Endothelial cell of umbilical vein (primary cell): ENCODE measurements at regions not wholly inside any gene's neighbourhood (a gene's known extent, or its start where the extent isn't known, plus 50 kb on each side); places are given as distances from the start of the nearest gene placed in this dataset.

Experiments used
- BruUV-seq: library from RNA; stranded (reverse); fragments of 400-500 nt; replicated peaks from 2 replicates; lab custom pipeline; 2021; lab: Mats Ljungman, UMichigan
- CTCF ChIA-PET: fragments of 300-600, 350-600 bp; sonication (Branson Sonifier 250); formaldehyde crosslinking; loops from one replicate; lab custom pipeline; 2021; ENCODE audit warnings: antibody characterized with exemption, inconsistent platforms; lab: Charles Lee
- POLR2A ChIA-PET: fragments of 300-600, 350-600 bp; sonication (Branson Sonifier 250); formaldehyde crosslinking; loops from one replicate; lab custom pipeline; 2021; ENCODE audit warnings: antibody characterized with exemption, inconsistent platforms; lab: Charles Lee
- DNase-seq: peaks from one replicate; pipeline ENCODE4 v3.0.0-alpha.2; 2011; ENCODE audit warnings: low read depth, low spot score
- FAIRE-seq: peaks from 2 replicates; lab custom pipeline; 2011; peaks lifted over from hg19 to GRCh38; lab: Jason Lieb, UNC
- H2AFZ ChIP-seq: 2 replicates; pipeline ENCODE4 v1.6.0; 2012; ENCODE audit warnings: low read depth, low read length, control low read depth, inconsistent platforms
- H3K27ac ChIP-seq: 2 replicates; pipeline ENCODE4 v1.5.1; 2011; ENCODE audit warnings: low read depth, mild to moderate bottlenecking, control low read depth, low read length, moderate library complexity; ENCODE audit not compliant: insufficient read depth
- H3K27me3 ChIP-seq, 2 experiments: 2 replicates each; pipeline versions ENCODE4 v1.6.0 to v1.6.1; 2011; ENCODE audit warnings: low read length in 2 of 2, mixed read lengths in 1 of 2; ENCODE audit not compliant: control insufficient read depth in 2 of 2, insufficient read depth in 2 of 2
- H3K36me3 ChIP-seq, 2 experiments: 2 replicates in 1 of 2; 3 replicates in 1 of 2; pipeline ENCODE4 v1.5.1; 2011; ENCODE audit warnings: low read length in 2 of 2, mild to moderate bottlenecking in 1 of 2, moderate library complexity in 1 of 2; ENCODE audit not compliant: control insufficient read depth in 2 of 2, insufficient read depth in 2 of 2; ENCODE audit errors: extremely low read depth in 1 of 2
- H3K4me1 ChIP-seq: 3 replicates; pipeline ENCODE4 v1.5.1; 2011; ENCODE audit warnings: mild to moderate bottlenecking, low read length; ENCODE audit not compliant: control insufficient read depth, insufficient read depth; ENCODE audit errors: extremely low read depth
- H3K4me2 ChIP-seq: 2 replicates; pipeline ENCODE4 v1.6.1; 2011; ENCODE audit warnings: low read length, control low read depth, mixed read lengths; ENCODE audit not compliant: insufficient read depth
- H3K4me3 ChIP-seq, 3 experiments: fragments of 200-600 bp in 1 of 3; sonication (generic), shearing (Covaris generic) in 1 of 3; replicated peaks in 1 of 3; 2 replicates each; pipeline ENCODE4 v1.5.1; 2011 to 2016; ENCODE audit warnings: control low read depth in 3 of 3, low read length in 3 of 3, mild to moderate bottlenecking in 2 of 3, inconsistent platforms in 1 of 3, low read depth in 1 of 3, moderate library complexity in 1 of 3; ENCODE audit not compliant: insufficient read depth in 1 of 3
- H3K79me2 ChIP-seq: 2 replicates; pipeline ENCODE4 v1.6.0; 2012; ENCODE audit warnings: low read length, inconsistent platforms; ENCODE audit not compliant: control insufficient read depth, insufficient read depth
- H3K9ac ChIP-seq: replicated peaks from 2 replicates; pipeline ENCODE3; 2011; ENCODE audit warnings: low read length, control low read depth; ENCODE audit not compliant: insufficient read depth; ENCODE audit errors: extremely low read depth
- H3K9me1 ChIP-seq: replicated peaks from 3 replicates; pipeline ENCODE4 v1.6.0; 2011; ENCODE audit warnings: mild to moderate bottlenecking, low read length; ENCODE audit not compliant: control insufficient read depth, insufficient read depth; ENCODE audit errors: extremely low read depth
- H3K9me3 ChIP-seq: replicated peaks from 2 replicates; pipeline ENCODE4 v1.5.1; 2012; ENCODE audit warnings: low read length, inconsistent platforms; ENCODE audit not compliant: control insufficient read depth, insufficient read depth
- H4K20me1 ChIP-seq: replicated peaks from 2 replicates; pipeline ENCODE3; 2011; ENCODE audit warnings: mild to moderate bottlenecking, low read length; ENCODE audit not compliant: control insufficient read depth, insufficient read depth; ENCODE audit errors: extremely low read depth
- CTCF ChIP-seq, 2 donors: IDR thresholded peaks; 1 replicate in 1 of 2; 2 replicates in 1 of 2; pipeline ENCODE4 v1.5.1; 2011; ENCODE audit warnings: low read length in 2 of 2, mild to moderate bottlenecking in 2 of 2, moderate library complexity in 2 of 2, control low read depth in 1 of 2, inconsistent platforms in 1 of 2, low read depth in 1 of 2; ENCODE audit not compliant: insufficient read depth in 1 of 2; ENCODE audit errors: extremely low read depth in 1 of 2
- EZH2 ChIP-seq: IDR thresholded peaks from 2 replicates; pipeline ENCODE4 v1.6.1; 2012; ENCODE audit warnings: borderline replicate concordance, low read depth, mild to moderate bottlenecking, moderate library complexity, low read length, inconsistent platforms; ENCODE audit not compliant: severe bottlenecking
- FOS ChIP-seq: IDR thresholded peaks from 2 replicates; pipeline ENCODE4 v1.6.1; 2011; ENCODE audit warnings: mild to moderate bottlenecking, low read length, moderate library complexity, borderline replicate concordance; ENCODE audit not compliant: insufficient read depth
- GATA2 ChIP-seq: IDR thresholded peaks from 2 replicates; pipeline ENCODE4 v1.7.0; 2011; ENCODE audit warnings: low read depth, mild to moderate bottlenecking, moderate library complexity, mixed read lengths, low read length; ENCODE audit not compliant: insufficient read length, insufficient read depth
- JUN ChIP-seq: IDR thresholded peaks from 2 replicates; pipeline ENCODE4 v1.6.1; 2011; ENCODE audit warnings: borderline replicate concordance, low read depth; ENCODE audit not compliant: insufficient read length, insufficient read depth
- MAX ChIP-seq: IDR thresholded peaks from 2 replicates; pipeline ENCODE4 v1.6.1; 2011; ENCODE audit not compliant: insufficient read depth, insufficient read length
- MYC ChIP-seq: IDR thresholded peaks from one replicate; pipeline ENCODE4 v1.6.1; 2011; ENCODE audit warnings: mild to moderate bottlenecking, low read depth, low read length
- POLR2A ChIP-seq: IDR thresholded peaks from 2 replicates; pipeline ENCODE4 v1.6.1; 2012; ENCODE audit warnings: low read depth, mild to moderate bottlenecking, control low read depth, low read length
- POLR2AphosphoS5 ChIP-seq: IDR thresholded peaks from 2 replicates; pipeline ENCODE4 v1.6.1; 2012; ENCODE audit warnings: low read depth, mild to moderate bottlenecking, control low read depth, low read length, moderate library complexity; ENCODE audit not compliant: insufficient read depth
- dilution Hi-C: fragments of 300-500 bp; cut with MboI; formaldehyde crosslinking; loops from one replicate; pipeline ENCODE4 v1.15.0; 2019; ENCODE audit warnings: low sequenced_read_pairs; ENCODE audit not compliant: extremely low pct_ligation_motif_present
- intact Hi-C: fragments of 100-400 bp; cut with micrococcal nuclease; formaldehyde crosslinking; loops from one replicate; pipeline ENCODE4 v1.10.0; 2022

GRCh38 chr5:54696346-54696745 is 178.8 kb downstream of the SNX18 start:
- H3K9me1 ChIP-seq = no peaks in the 10 kb centered on the region
- ChIA-PET CTCF (no interaction called here), POLR2A (interaction anchor here (1.0 kb wide), 1 partner anchor 117 kb away, joined by 3 read pairs; no protein-coding TSS in a partner anchor)
- FAIRE-seq (no peak), DNase-seq (no peak)
- H2AFZ ChIP-seq = no peak overlapping the region
- H3K27me3 ChIP-seq = no peaks in the 10 kb centered on the region
- no peak overlapping the region for H3K4me2 ChIP-seq
- no peaks in the 10 kb centered on the region for H4K20me1 ChIP-seq
- H3K36me3 ChIP-seq = no peaks in the 10 kb centered on the region
- H3K9me3 ChIP-seq = no peaks in the 10 kb centered on the region
- no peak overlapping the region for H3K9ac ChIP-seq
- no peak overlapping the region for H3K4me3 ChIP-seq
- H3K27ac ChIP-seq = no peak overlapping the region
- dilution Hi-C loops = no loop called here
- no TSS peak for BruUV-seq
- TF ChIP-seq EZH2 (no peak), GATA2 (no peak), MYC (no peak), FOS (no peak), POLR2AphosphoS5 (no peak), CTCF (IDR thresholded peaks at IDR 0.05; ENCODE audit: extremely low read depth in 1 of 2, insufficient read depth in 1 of 2, low read depth in 1 of 2, low read length in 2 of 2) (no peak), MAX (no peak), POLR2A (no peak), JUN (no peak)
- no peaks in the 10 kb centered on the region for H3K79me2 ChIP-seq
- intact Hi-C loops = no loop called here
- H3K4me1 ChIP-seq = no peaks in the 10 kb centered on the region
